ENCODE measurements at regions not wholly inside any gene's neighbourhood (a gene's known extent, or its start where the extent isn't known, plus 50 kb on each side); places are given as distances from the start of the nearest gene placed in this dataset.

- TF ChIP-seq CTCF (IDR thresholded peaks at IDR 0.05; ENCODE audit: low read depth, low read length, poor library complexity, severe bottlenecking) (no peak), EZH2phosphoT487 (IDR thresholded peaks at IDR 0.05; ENCODE audit: borderline replicate concordance, low read length) (no peak)
Measured at GRCh38 chr10:28903736-28904135, 226.4 kb downstream of the BAMBI start.

Data from DOHH2 (cell line).